IPS-18a (cell line): ENCODE measurements at regions not wholly inside any gene's neighbourhood (a gene's known extent, or its start where the extent isn't known, plus 50 kb on each side); places are given as distances from the start of the nearest gene placed in this dataset.
A peak's percentile ranks its signal among the peaks of the same experiment; 100 is the strongest.

Experiments
- H3K27ac ChIP-seq: one replicate; pipeline ENCODE4 v1.5.1; 2013; ENCODE audit warnings: low read length
- H3K27me3 ChIP-seq: one replicate; pipeline ENCODE4 v1.6.1; 2013; ENCODE audit warnings: mild to moderate bottlenecking, low read length; ENCODE audit not compliant: control insufficient read depth, insufficient read depth
- H3K36me3 ChIP-seq: one replicate; pipeline ENCODE4 v1.6.1; 2013; ENCODE audit warnings: low read depth, low read length; ENCODE audit not compliant: control insufficient read depth
- H3K4me1 ChIP-seq: one replicate; pipeline ENCODE4 v1.6.1; 2013; ENCODE audit warnings: low read depth, low read length; ENCODE audit not compliant: control insufficient read depth
- H3K4me3 ChIP-seq: one replicate; pipeline ENCODE4 v1.5.1; 2013; ENCODE audit warnings: low read length
- H3K9ac ChIP-seq: one replicate; pipeline ENCODE4 v1.6.1; 2013; ENCODE audit warnings: mild to moderate bottlenecking, low read length, moderate library complexity
- H3K9me3 ChIP-seq: one replicate; pipeline ENCODE4 v1.6.1; 2013; ENCODE audit warnings: low read depth, low read length; ENCODE audit not compliant: control insufficient read depth

GRCh38 chrX:110408949-110409588 lies 50.4 kb downstream of the RTL9 start:
- no peaks in the 10 kb centered on the region for H3K36me3 ChIP-seq
- no peak overlapping the region for H3K9ac ChIP-seq
- H3K4me3 ChIP-seq, result no peak overlapping the region
- no peak overlapping the region for H3K27ac ChIP-seq
- no peaks in the 10 kb centered on the region for H3K27me3 ChIP-seq
- H3K9me3 ChIP-seq, result no peaks in the 10 kb centered on the region
- H3K4me1 ChIP-seq, result peaks cover 7% of the 10 kb centered on the region

GRCh38 chrX:110409925-110410324 lies 51.3 kb downstream of the RTL9 start:
- Histone ChIP-seq H3K4me3 (no peak overlapping the region), H3K9ac (no peak overlapping the region), H3K4me1 (peaks cover 2% of the 10 kb centered on the region), H3K27me3 (no peaks in the 10 kb centered on the region), H3K27ac (no peak overlapping the region), H3K9me3 (no peaks in the 10 kb centered on the region), H3K36me3 (no peaks in the 10 kb centered on the region)

- no peak overlapping the region for H3K4me3 ChIP-seq
Observed at GRCh38 chrX:110410603-110411002, 52.0 kb downstream of the RTL9 start.

GRCh38 chrX:110412971-110413726 lies 54.5 kb downstream of the RTL9 start:
- Histone ChIP-seq H3K36me3 (no peaks in the 10 kb centered on the region), H3K27ac (no peak overlapping the region), H3K4me3 (peak overlapping the region; percentile 26), H3K9ac (no peak overlapping the region), H3K27me3 (no peaks in the 10 kb centered on the region), H3K9me3 (no peaks in the 10 kb centered on the region), H3K4me1 (no peaks in the 10 kb centered on the region)

More at GRCh38 chrX:110410603-110411002, 52.0 kb downstream of the RTL9 start:
- Histone ChIP-seq H3K4me1 (no peaks in the 10 kb centered on the region), H3K36me3 (no peaks in the 10 kb centered on the region), H3K9ac (no peak overlapping the region), H3K27me3 (no peaks in the 10 kb centered on the region), H3K9me3 (no peaks in the 10 kb centered on the region), H3K27ac (no peak overlapping the region)

DNA sequence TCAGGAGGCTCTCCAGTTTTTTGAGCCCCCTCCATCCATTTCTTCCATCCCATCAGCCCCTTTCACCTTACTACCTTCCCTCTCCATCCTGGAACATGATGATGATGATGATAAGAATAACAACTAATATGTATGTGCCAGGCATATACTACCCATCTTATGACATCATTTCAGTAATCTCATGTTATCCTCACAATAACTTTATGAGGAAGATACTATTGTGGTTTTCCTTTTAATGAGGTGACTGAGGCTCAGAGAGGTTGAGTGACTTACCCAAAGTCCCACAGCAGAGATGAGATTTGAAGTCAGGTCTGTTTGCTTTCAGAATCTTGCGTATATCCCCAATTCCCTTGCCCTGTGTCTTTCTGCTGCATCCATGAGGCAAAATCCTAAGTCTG lies 55.1 kb downstream of the RTL9 start:
- Histone ChIP-seq H3K27me3 (no peaks in the 10 kb centered on the region), H3K27ac (no peak overlapping the region), H3K4me3 (no peak overlapping the region), H3K36me3 (no peaks in the 10 kb centered on the region), H3K9me3 (no peaks in the 10 kb centered on the region), H3K9ac (no peak overlapping the region), H3K4me1 (peaks cover 4% of the 10 kb centered on the region)

GRCh38 chrX:110414273-110414672 lies 55.6 kb downstream of the RTL9 start:
- peaks cover 6% of the 10 kb centered on the region for H3K4me1 ChIP-seq
- no peak overlapping the region for H3K27ac ChIP-seq
- H3K36me3 ChIP-seq, result no peaks in the 10 kb centered on the region
- no peaks in the 10 kb centered on the region for H3K27me3 ChIP-seq
- no peak overlapping the region for H3K9ac ChIP-seq
- H3K4me3 ChIP-seq, result no peak overlapping the region
- no peaks in the 10 kb centered on the region for H3K9me3 ChIP-seq

DNA sequence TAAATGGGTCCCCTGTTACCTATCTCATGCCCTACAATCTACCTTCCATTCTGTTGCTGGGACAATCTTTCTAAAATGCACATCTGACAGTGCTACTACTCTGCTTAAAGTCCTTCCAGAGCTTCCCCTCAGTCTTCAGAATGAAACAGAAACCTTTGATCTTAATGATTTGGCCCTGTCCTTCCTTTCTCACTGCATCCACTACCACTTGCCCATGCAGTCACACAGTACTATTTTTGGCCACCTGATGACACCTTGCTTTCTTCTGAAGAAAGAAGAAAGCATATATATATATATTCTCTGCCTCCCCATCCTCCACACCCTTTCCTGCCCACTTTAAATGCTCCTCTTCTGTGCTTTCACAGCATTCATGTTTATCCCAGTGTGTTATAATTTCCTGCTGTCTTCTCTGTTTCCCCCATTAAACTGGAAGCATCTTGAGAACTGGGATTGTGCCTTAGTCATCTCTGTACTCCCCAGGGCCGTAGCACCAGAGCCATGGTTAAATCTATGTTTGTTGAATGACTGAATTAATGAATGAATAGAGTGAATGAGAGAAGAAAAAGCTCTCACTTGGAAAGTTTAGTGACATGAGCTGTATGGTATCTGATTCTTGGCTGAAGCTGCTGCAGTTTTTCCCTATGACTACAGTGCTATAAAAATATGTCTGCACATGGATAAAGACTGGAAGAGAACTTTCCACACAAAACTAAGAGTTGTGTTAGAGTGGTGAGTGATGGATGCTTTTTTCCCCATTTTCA lies 56.2 kb downstream of the RTL9 start:
- Histone ChIP-seq H3K4me3 (no peak overlapping the region), H3K27ac (no peak overlapping the region), H3K9ac (no peak overlapping the region)

GRCh38 chrX:110415440-110416170 lies 57.0 kb downstream of the RTL9 start:
- no peak overlapping the region for H3K4me3 ChIP-seq
- H3K36me3 ChIP-seq, result no peaks in the 10 kb centered on the region
- H3K9ac ChIP-seq, result no peak overlapping the region
- H3K27me3 ChIP-seq, result no peaks in the 10 kb centered on the region
- H3K4me1 ChIP-seq, result peaks cover 6% of the 10 kb centered on the region
- no peak overlapping the region for H3K27ac ChIP-seq
- H3K9me3 ChIP-seq, result no peaks in the 10 kb centered on the region

More for the DNA sequence above, 56.2 kb downstream of the RTL9 start:
- Histone ChIP-seq H3K9me3 (no peaks in the 10 kb centered on the region), H3K4me1 (peaks cover 6% of the 10 kb centered on the region), H3K36me3 (no peaks in the 10 kb centered on the region), H3K27me3 (no peaks in the 10 kb centered on the region)

DNA sequence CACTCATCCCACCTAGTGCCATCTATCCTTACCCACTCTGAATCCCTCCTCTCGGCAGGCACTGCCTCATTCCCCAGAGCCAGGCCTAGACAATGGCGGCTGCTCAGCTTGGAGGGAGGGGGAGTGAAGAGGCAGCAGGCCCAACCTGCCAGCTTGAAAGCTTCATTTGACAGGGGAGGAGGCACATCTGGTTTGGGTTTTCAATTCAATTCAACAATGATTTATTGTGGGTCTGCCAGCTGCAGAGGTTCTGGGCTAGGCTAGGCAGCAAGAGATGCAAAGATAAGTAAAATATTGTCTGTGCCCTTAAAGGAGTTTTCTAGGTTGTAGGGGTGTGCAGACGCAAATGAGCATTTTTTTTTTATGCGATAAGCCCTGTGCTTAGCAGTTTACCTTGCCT lies 58.5 kb downstream of the RTL9 start:
- H3K9me3 ChIP-seq, result no peaks in the 10 kb centered on the region
- no peak overlapping the region for H3K4me3 ChIP-seq
- peaks cover 6% of the 10 kb centered on the region for H3K4me1 ChIP-seq
- no peaks in the 10 kb centered on the region for H3K27me3 ChIP-seq
- H3K9ac ChIP-seq, result no peak overlapping the region
- H3K27ac ChIP-seq, result no peak overlapping the region
- no peaks in the 10 kb centered on the region for H3K36me3 ChIP-seq

GRCh38 chrX:110418316-110419235 lies 59.9 kb downstream of the RTL9 start:
- Histone ChIP-seq H3K4me1 (peaks cover 6% of the 10 kb centered on the region), H3K27me3 (no peaks in the 10 kb centered on the region), H3K9me3 (no peaks in the 10 kb centered on the region), H3K4me3 (no peak overlapping the region), H3K9ac (no peak overlapping the region), H3K27ac (no peak overlapping the region), H3K36me3 (no peaks in the 10 kb centered on the region)
